ENCODE measurements at regions not wholly inside any gene's neighbourhood (a gene's known extent, or its start where the extent isn't known, plus 50 kb on each side); places are given as distances from the start of the nearest gene placed in this dataset.

- TF ChIP-seq CTCF (conservative IDR thresholded peaks at IDR 0.05 in 1 of 2, IDR thresholded peaks at IDR 0.05 in 1 of 2; ENCODE audit: low read depth in 1 of 2, low read length in 2 of 2) (no peak), EZH2 (IDR thresholded peaks at IDR 0.05; ENCODE audit: low read length, missing control alignments) (no peak)
These were observed 129.0 kb upstream of the TMPRSS2 start for GRCh38 chr21:41636636-41637630.

Data from fibroblast of lung (primary cell).